SK-N-SH treated with all-trans-retinoic acid at 6 μM for 48 hours (cell line): ENCODE measurements at regions not wholly inside any gene's neighbourhood (a gene's known extent, or its start where the extent isn't known, plus 50 kb on each side); places are given as distances from the start of the nearest gene placed in this dataset.

Experiments used
- ATAC-seq: fragments of 200-7000 bp; cut with Tn5 transposase; 3 replicates; pipeline ENCODE4 v1.9.1; 2020; ENCODE audit warnings: mild to moderate bottlenecking, moderate library complexity
- ARNTL ChIP-seq: fragments of 450-650 bp; formaldehyde crosslinking; IDR thresholded peaks from 2 replicates; pipeline ENCODE4 v1.5.0; 2020; ENCODE audit warnings: low read depth, mild to moderate bottlenecking, moderate library complexity, borderline replicate concordance
- BACH2 ChIP-seq: fragments of 250-450 bp; sonication (Bioruptor Pico); IDR thresholded peaks from 2 replicates; pipeline ENCODE4 v1.9.0; 2021; ENCODE audit warnings: mild to moderate bottlenecking, borderline replicate concordance
- CSDC2 ChIP-seq: fragments of 250-450 bp; sonication (Bioruptor Pico); IDR thresholded peaks from 2 replicates; pipeline ENCODE4 v1.5.0; 2020; ENCODE audit warnings: mild to moderate bottlenecking, moderate library complexity
- ESRRG ChIP-seq: fragments of 250-450 bp; sonication (Bioruptor Pico); IDR thresholded peaks from 2 replicates; pipeline ENCODE4 v1.6.1; 2021; ENCODE audit warnings: mild to moderate bottlenecking
- GLIS3 ChIP-seq: fragments of 250-450 bp; sonication (Bioruptor Pico); IDR thresholded peaks from 2 replicates; pipeline ENCODE4 v1.5.0; 2020; ENCODE audit warnings: mild to moderate bottlenecking, moderate library complexity
- ISL1 ChIP-seq: fragments of 250-450 bp; sonication (Bioruptor Pico); IDR thresholded peaks from 2 replicates; pipeline ENCODE4 v2.1.2; 2022; ENCODE audit warnings: mild to moderate bottlenecking, moderate library complexity
- OSR1 ChIP-seq: fragments of 250-450 bp; sonication (Bioruptor Pico); IDR thresholded peaks from 2 replicates; pipeline ENCODE4 v1.8.0; 2022; ENCODE audit warnings: moderate library complexity, mild to moderate bottlenecking, inconsistent platforms
- PATZ1 ChIP-seq: fragments of 250-450 bp; sonication (Bioruptor Pico); IDR thresholded peaks from 2 replicates; pipeline ENCODE4 v1.8.0; 2020; ENCODE audit warnings: mild to moderate bottlenecking, moderate library complexity, borderline replicate concordance
- POU6F1 ChIP-seq: fragments of 250-450 bp; sonication (Bioruptor Pico); IDR thresholded peaks from 2 replicates; pipeline ENCODE4 v1.8.0; 2021; ENCODE audit warnings: low read depth, mild to moderate bottlenecking, moderate library complexity, borderline replicate concordance
- PPARA ChIP-seq: fragments of 250-450 bp; sonication (Bioruptor Pico); IDR thresholded peaks from 2 replicates; pipeline ENCODE4 v1.5.0; 2020; ENCODE audit warnings: mild to moderate bottlenecking, borderline replicate concordance
- RARB ChIP-seq: fragments of 250-450 bp; sonication (Bioruptor Pico); IDR thresholded peaks from 2 replicates; pipeline ENCODE4 v1.8.0; 2021; ENCODE audit warnings: mild to moderate bottlenecking, moderate library complexity
- SNAI2 ChIP-seq: fragments of 250-450 bp; sonication (Bioruptor Pico); IDR thresholded peaks from 2 replicates; pipeline ENCODE4 v1.5.0; 2020; ENCODE audit warnings: mild to moderate bottlenecking, moderate library complexity
- TCF4 ChIP-seq: fragments of 250-450 bp; sonication (Bioruptor Pico); IDR thresholded peaks from 2 replicates; pipeline ENCODE4 v1.8.0; 2021; ENCODE audit warnings: mild to moderate bottlenecking, moderate library complexity, borderline replicate concordance
- TOX ChIP-seq: fragments of 250-450 bp; sonication (Bioruptor Pico); IDR thresholded peaks from 2 replicates; pipeline ENCODE4 v1.8.0; 2021; ENCODE audit warnings: mild to moderate bottlenecking, moderate library complexity, borderline replicate concordance
- TSHZ2 ChIP-seq: fragments of 250-450 bp; sonication (Bioruptor Pico); IDR thresholded peaks from 2 replicates; pipeline ENCODE4 v1.5.0; 2020; ENCODE audit warnings: mild to moderate bottlenecking, moderate library complexity
- ZC3H10 ChIP-seq: fragments of 250-450 bp; sonication (Bioruptor Pico); IDR thresholded peaks from 2 replicates; pipeline ENCODE4 v1.5.1; 2021; ENCODE audit warnings: mild to moderate bottlenecking, moderate library complexity
- ZFP3 ChIP-seq: fragments of 250-450 bp; sonication (Bioruptor Pico); IDR thresholded peaks from 2 replicates; pipeline ENCODE4 v1.5.0; 2020; ENCODE audit warnings: mild to moderate bottlenecking, moderate library complexity
- ZFP30 ChIP-seq: fragments of 450-650 bp; formaldehyde crosslinking; IDR thresholded peaks from 2 replicates; pipeline ENCODE4 v1.5.0; 2022; ENCODE audit warnings: mild to moderate bottlenecking, moderate library complexity
- ZNF565 ChIP-seq: fragments of 450-650 bp; formaldehyde crosslinking; conservative IDR thresholded peaks from 2 replicates; pipeline ENCODE4 v1.5.0; 2020; ENCODE audit warnings: low read depth, mild to moderate bottlenecking, moderate library complexity
- ZNF70 ChIP-seq: fragments of 450-650 bp; formaldehyde crosslinking; IDR thresholded peaks from 2 replicates; pipeline ENCODE4 v1.5.0; 2020; ENCODE audit warnings: mild to moderate bottlenecking, moderate library complexity
- ZNF8 ChIP-seq: fragments of 450-650 bp; formaldehyde crosslinking; IDR thresholded peaks from 2 replicates; pipeline ENCODE4 v1.5.0; 2020; ENCODE audit warnings: mild to moderate bottlenecking, moderate library complexity
- TF ChIP-seq, protein P1 (sequence below): fragments of 250-450 bp; sonication (Bioruptor Pico); IDR thresholded peaks from 2 replicates; pipeline ENCODE4 v1.5.1; 2021; ENCODE audit warnings: mild to moderate bottlenecking, moderate library complexity
- TF ChIP-seq, protein P2 (sequence below): fragments of 250-450 bp; sonication (Bioruptor Pico); IDR thresholded peaks from 2 replicates; pipeline ENCODE4 v1.5.1; 2020; ENCODE audit warnings: low read depth, mild to moderate bottlenecking, moderate library complexity

- TF ChIP-seq GLIS3 (CRISPR knock-in tag) (no peak), ESRRG (CRISPR knock-in tag) (no peak), ZFP3 (CRISPR knock-in tag) (no peak), CSDC2 (CRISPR knock-in tag) (no peak), PPARA (no peak), ZNF8 (CRISPR knock-in tag) (no peak), ZFP30 (no peak), POU6F1 (CRISPR knock-in tag) (no peak), OSR1 (CRISPR knock-in tag) (no peak), RARB (CRISPR knock-in tag) (no peak), ARNTL (no peak), TCF4 (no peak), ZNF70 (CRISPR knock-in tag) (no peak), ZC3H10 (no peak), TOX (CRISPR knock-in tag) (no peak)
These were observed 61.6 kb upstream of the MAP1B start (continued) for GRCh38 chr5:72045692-72046091.

GRCh38 chr5:72046106-72046505 lies 61.2 kb upstream of the MAP1B start:
- TF ChIP-seq ZFP30 (no peak), POU6F1 (CRISPR knock-in tag) (no peak), PPARA (no peak), TSHZ2 (CRISPR knock-in tag) (no peak), SNAI2 (CRISPR knock-in tag) (no peak), CSDC2 (CRISPR knock-in tag) (no peak), GLIS3 (CRISPR knock-in tag) (no peak), PATZ1 (CRISPR knock-in tag) (no peak), ZNF565 (CRISPR knock-in tag) (no peak), ISL1 (no peak), TOX (CRISPR knock-in tag) (no peak), OSR1 (CRISPR knock-in tag) (no peak), ZNF8 (CRISPR knock-in tag) (no peak), ARNTL (no peak), BACH2 (CRISPR knock-in tag) (no peak), ZNF70 (CRISPR knock-in tag) (no peak)
- TF ChIP-seq, protein P1, sequence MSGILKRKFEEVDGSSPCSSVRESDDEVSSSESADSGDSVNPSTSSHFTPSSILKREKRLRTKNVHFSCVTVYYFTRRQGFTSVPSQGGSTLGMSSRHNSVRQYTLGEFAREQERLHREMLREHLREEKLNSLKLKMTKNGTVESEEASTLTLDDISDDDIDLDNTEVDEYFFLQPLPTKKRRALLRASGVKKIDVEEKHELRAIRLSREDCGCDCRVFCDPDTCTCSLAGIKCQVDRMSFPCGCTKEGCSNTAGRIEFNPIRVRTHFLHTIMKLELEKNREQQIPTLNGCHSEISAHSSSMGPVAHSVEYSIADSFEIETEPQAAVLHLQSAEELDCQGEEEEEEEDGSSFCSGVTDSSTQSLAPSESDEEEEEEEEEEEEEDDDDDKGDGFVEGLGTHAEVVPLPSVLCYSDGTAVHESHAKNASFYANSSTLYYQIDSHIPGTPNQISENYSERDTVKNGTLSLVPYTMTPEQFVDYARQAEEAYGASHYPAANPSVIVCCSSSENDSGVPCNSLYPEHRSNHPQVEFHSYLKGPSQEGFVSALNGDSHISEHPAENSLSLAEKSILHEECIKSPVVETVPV = no peak
- TF ChIP-seq, protein P2, sequence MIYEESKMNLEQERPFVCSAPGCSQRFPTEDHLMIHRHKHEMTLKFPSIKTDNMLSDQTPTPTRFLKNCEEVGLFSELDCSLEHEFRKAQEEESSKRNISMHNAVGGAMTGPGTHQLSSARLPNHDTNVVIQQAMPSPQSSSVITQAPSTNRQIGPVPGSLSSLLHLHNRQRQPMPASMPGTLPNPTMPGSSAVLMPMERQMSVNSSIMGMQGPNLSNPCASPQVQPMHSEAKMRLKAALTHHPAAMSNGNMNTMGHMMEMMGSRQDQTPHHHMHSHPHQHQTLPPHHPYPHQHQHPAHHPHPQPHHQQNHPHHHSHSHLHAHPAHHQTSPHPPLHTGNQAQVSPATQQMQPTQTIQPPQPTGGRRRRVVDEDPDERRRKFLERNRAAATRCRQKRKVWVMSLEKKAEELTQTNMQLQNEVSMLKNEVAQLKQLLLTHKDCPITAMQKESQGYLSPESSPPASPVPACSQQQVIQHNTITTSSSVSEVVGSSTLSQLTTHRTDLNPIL = no peak
- no peak for ATAC-seq
